ENCODE measurements at regions not wholly inside any gene's neighbourhood (a gene's known extent, or its start where the extent isn't known, plus 50 kb on each side); places are given as distances from the start of the nearest gene placed in this dataset.

GRCh38 chr9:129467004-129467588 lies 153.8 kb downstream of the C9orf50 start:
- no peak overlapping the region for H3K4me3 ChIP-seq
- no peaks in the 10 kb centered on the region for H3K27me3 ChIP-seq (ENCODE audit: insufficient read depth in 3 of 3, low read length in 2 of 3)
- H3K9me3 ChIP-seq: no peaks in the 10 kb centered on the region
- TF ChIP-seq CTCF (IDR thresholded peaks at IDR 0.05): no peak
- intact Hi-C loops (cut with DNase I): no loop called here
- H3K36me3 ChIP-seq (ENCODE audit: insufficient read depth in 1 of 2, low read depth in 1 of 2): no peaks in the 10 kb centered on the region
- peaks cover 4% of the 10 kb centered on the region for H3K4me1 ChIP-seq
- ATAC-seq: no peak
- DNase-seq: peak in 1 of 2 donors; percentile 28
- WGBS, 3 donors: 78 to 81% (median 80%) methylated on average over 10 of the region's 10 CpGs
- H3K27ac ChIP-seq: no peak overlapping the region

GRCh38 chr9:129465834-129466535 lies 154.9 kb downstream of the C9orf50 start:
- intact Hi-C loops (cut with DNase I): no loop called here
- ATAC-seq (no peak), DNase-seq (no peak)
- Histone ChIP-seq H3K27ac (no peak overlapping the region), H3K4me3 (no peak overlapping the region), H3K9me3 (no peaks in the 10 kb centered on the region), H3K4me1 (peaks cover 10% of the 10 kb centered on the region), H3K36me3 (ENCODE audit: insufficient read depth in 1 of 2, low read depth in 1 of 2) (no peaks in the 10 kb centered on the region), H3K27me3 (ENCODE audit: insufficient read depth in 3 of 3, low read length in 2 of 3) (no peaks in the 10 kb centered on the region)
- WGBS, 3 donors: 77 to 80% (median 79%) methylated on average over 14 of the region's 14 CpGs
- TF ChIP-seq CTCF (IDR thresholded peaks at IDR 0.05): no peak

GRCh38 chr9:129464972-129465833 lies 155.7 kb downstream of the C9orf50 start:
- ATAC-seq (no peak), DNase-seq (peak; percentile 50 to 71)
- Histone ChIP-seq H3K9me3 (no peaks in the 10 kb centered on the region), H3K36me3 (ENCODE audit: insufficient read depth in 1 of 2, low read depth in 1 of 2) (no peaks in the 10 kb centered on the region), H3K4me1 (peaks cover 14% of the 10 kb centered on the region), H3K27me3 (ENCODE audit: insufficient read depth in 3 of 3, low read length in 2 of 3) (no peaks in the 10 kb centered on the region), H3K27ac (no peak overlapping the region), H3K4me3 (no peak overlapping the region)
- TF ChIP-seq CTCF (IDR thresholded peaks at IDR 0.05): no peak
- WGBS, 3 donors: 50 to 65% (median 53%) methylated on average over 22 of the region's 22 CpGs
- intact Hi-C loops (cut with DNase I): no loop called here

GRCh38 chr9:129463994-129464393 lies 156.9 kb downstream of the C9orf50 start:
- H3K36me3 ChIP-seq (ENCODE audit: insufficient read depth in 1 of 2, low read depth in 1 of 2): no peaks in the 10 kb centered on the region
- ATAC-seq (no peak), DNase-seq (no peak)
- TF ChIP-seq CTCF (IDR thresholded peaks at IDR 0.05): no peak
- H3K4me1 ChIP-seq: peaks cover 19% of the 10 kb centered on the region
- H3K9me3 ChIP-seq: no peaks in the 10 kb centered on the region
- H3K27me3 ChIP-seq (ENCODE audit: insufficient read depth in 3 of 3, low read length in 2 of 3): no peaks in the 10 kb centered on the region
- 94 to 98% (median 96%) methylated on average over 5 of the region's 5 CpGs for WGBS, 3 donors
- H3K4me3 ChIP-seq: no peak overlapping the region
- intact Hi-C loops (cut with DNase I): no loop called here
- no peak overlapping the region for H3K27ac ChIP-seq

Measured in psoas muscle (tissue), 7 donors.